GM23338 (cell line): ENCODE measurements at regions not wholly inside any gene's neighbourhood (a gene's known extent, or its start where the extent isn't known, plus 50 kb on each side); places are given as distances from the start of the nearest gene placed in this dataset.

Experiments used
- ATAC-seq: fragments of 200-7000 bp; cut with Tn5 transposase; 3 replicates; pipeline ENCODE4 v1.9.1; 2020
- DNase-seq: peaks from one replicate; pipeline ENCODE4 v3.0.0-alpha.2; 2015; ENCODE audit warnings: low spot score
- H2AFZ ChIP-seq: fragments of 200-600 bp; sonication (generic); 2 replicates; pipeline ENCODE4 v1.8.0; 2016; ENCODE audit warnings: antibody characterized with exemption, mild to moderate bottlenecking, moderate library complexity
- H3F3A ChIP-seq: fragments of 200-600 bp; sonication (generic); replicated peaks from 2 replicates; pipeline ENCODE4 v1.8.0; 2017; ENCODE audit warnings: antibody characterized with exemption, mixed run types, low read depth
- H3K27ac ChIP-seq: fragments of 200-600 bp; sonication (generic); 2 replicates; pipeline ENCODE4 v1.6.1; 2016; ENCODE audit warnings: low read depth
- H3K27me3 ChIP-seq: fragments of 200-600 bp; sonication (generic); 2 replicates; pipeline ENCODE4 v1.8.0; 2016; ENCODE audit warnings: mild to moderate bottlenecking, mixed run types, moderate library complexity; ENCODE audit not compliant: insufficient read depth
- H3K36me3 ChIP-seq: fragments of 200-600 bp; sonication (generic); 2 replicates; pipeline ENCODE4 v1.8.0; 2016; ENCODE audit warnings: mild to moderate bottlenecking; ENCODE audit not compliant: insufficient read depth
- H3K4me1 ChIP-seq: fragments of 200-600 bp; sonication (generic); 2 replicates; pipeline ENCODE4 v1.8.0; 2016; ENCODE audit warnings: mild to moderate bottlenecking, moderate library complexity; ENCODE audit not compliant: insufficient read depth
- H3K4me2 ChIP-seq: fragments of 200-600 bp; sonication (generic); 2 replicates; pipeline ENCODE4 v1.7.1; 2017; ENCODE audit warnings: mixed run types
- H3K4me3 ChIP-seq: fragments of 200-600 bp; sonication (generic); 2 replicates; pipeline ENCODE4 v1.6.1; 2016; ENCODE audit warnings: mixed run types
- H3K79me2 ChIP-seq: fragments of 200-600 bp; sonication (generic); replicated peaks from 2 replicates; pipeline ENCODE4 v1.8.0; 2017; ENCODE audit warnings: mild to moderate bottlenecking; ENCODE audit not compliant: insufficient read depth
- H3K9me2 ChIP-seq: fragments of 200-600 bp; sonication (generic); 2 replicates; pipeline ENCODE4 v1.8.0; 2017; ENCODE audit not compliant: insufficient read depth
- H4K20me1 ChIP-seq: fragments of 200-600 bp; sonication (generic); replicated peaks from 2 replicates; pipeline ENCODE4 v1.8.0; 2017; ENCODE audit warnings: mild to moderate bottlenecking; ENCODE audit not compliant: insufficient read depth
- H3K27ac Mint-ChIP-seq: 2 replicates; pipeline ENCODE4 v1.8.0; 2020; ENCODE audit warnings: inconsistent platforms, mild to moderate bottlenecking, moderate library complexity, mixed read lengths
- H3K27me3 Mint-ChIP-seq: 3 replicates; pipeline ENCODE4 v1.8.0; 2022; ENCODE audit warnings: low read depth, mild to moderate bottlenecking, moderate library complexity, mixed read lengths, inconsistent platforms; ENCODE audit not compliant: insufficient read depth, poor library complexity
- H3K36me3 Mint-ChIP-seq: 3 replicates; pipeline ENCODE4 v1.8.0; 2021; ENCODE audit warnings: low read depth, mild to moderate bottlenecking, inconsistent platforms, moderate library complexity, mixed read lengths
- H3K4me1 Mint-ChIP-seq: 3 replicates; pipeline ENCODE4 v1.8.0; 2020; ENCODE audit warnings: mild to moderate bottlenecking, inconsistent platforms, mixed read lengths
- H3K4me3 Mint-ChIP-seq: 3 replicates; pipeline ENCODE4 v1.8.0; 2021; ENCODE audit warnings: moderate library complexity, mild to moderate bottlenecking, inconsistent platforms, mixed read lengths
- H3K9me3 Mint-ChIP-seq: 3 replicates; pipeline ENCODE4 v1.8.0; 2020; ENCODE audit warnings: moderate library complexity, mild to moderate bottlenecking, inconsistent platforms, mixed read lengths
- CREB1 ChIP-seq: fragments of 250-450 bp; sonication (Bioruptor Pico); IDR thresholded peaks from 2 replicates; pipeline ENCODE4 v1.5.0; 2020; ENCODE audit warnings: low read depth, mild to moderate bottlenecking, moderate library complexity
- EZH2phosphoT487 ChIP-seq: fragments of 200-600 bp; sonication (generic); IDR thresholded peaks from one replicate; pipeline ENCODE4 v1.8.1; 2018; ENCODE audit warnings: antibody characterized with exemption; ENCODE audit not compliant: unreplicated experiment
- JUNB ChIP-seq: IDR thresholded peaks from one replicate; pipeline ENCODE4 v1.6.1; 2016; ENCODE audit warnings: antibody characterized with exemption; ENCODE audit not compliant: unreplicated experiment
- NANOG ChIP-seq: IDR thresholded peaks from 2 replicates; pipeline ENCODE4 v1.6.1; 2016; ENCODE audit warnings: antibody characterized with exemption, borderline replicate concordance
- ZNF331 ChIP-seq: fragments of 250-450 bp; sonication (Bioruptor Pico); IDR thresholded peaks from 2 replicates; pipeline ENCODE4 v1.5.0; 2020; ENCODE audit warnings: low read depth, mild to moderate bottlenecking, moderate library complexity
- TF ChIP-seq, protein P1 (sequence below): fragments of 250-450 bp; sonication (Bioruptor Pico); IDR thresholded peaks from 2 replicates; pipeline ENCODE4 v1.5.0; 2020; ENCODE audit warnings: mild to moderate bottlenecking, moderate library complexity

DNA sequence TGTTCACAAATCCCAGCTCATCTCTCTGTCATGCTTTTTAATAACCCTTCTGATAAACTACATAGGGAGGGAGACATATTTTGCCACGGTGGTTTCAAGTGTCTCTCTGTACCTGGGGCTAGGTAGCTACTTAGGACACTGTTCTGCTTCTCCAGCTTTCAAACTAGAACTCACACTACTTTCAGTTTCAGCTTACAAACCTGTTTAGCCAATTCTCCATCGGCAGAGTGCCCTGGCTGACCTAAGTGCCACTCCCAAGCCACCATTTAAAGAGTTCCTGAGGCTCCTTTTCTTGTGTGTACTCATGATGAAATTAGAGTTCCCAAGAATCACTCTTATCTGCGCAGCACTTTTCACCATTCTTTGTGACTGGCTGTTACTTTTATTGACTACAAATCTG is 899.2 kb downstream of the FAT4 start (continued):
- TF ChIP-seq, protein P1, sequence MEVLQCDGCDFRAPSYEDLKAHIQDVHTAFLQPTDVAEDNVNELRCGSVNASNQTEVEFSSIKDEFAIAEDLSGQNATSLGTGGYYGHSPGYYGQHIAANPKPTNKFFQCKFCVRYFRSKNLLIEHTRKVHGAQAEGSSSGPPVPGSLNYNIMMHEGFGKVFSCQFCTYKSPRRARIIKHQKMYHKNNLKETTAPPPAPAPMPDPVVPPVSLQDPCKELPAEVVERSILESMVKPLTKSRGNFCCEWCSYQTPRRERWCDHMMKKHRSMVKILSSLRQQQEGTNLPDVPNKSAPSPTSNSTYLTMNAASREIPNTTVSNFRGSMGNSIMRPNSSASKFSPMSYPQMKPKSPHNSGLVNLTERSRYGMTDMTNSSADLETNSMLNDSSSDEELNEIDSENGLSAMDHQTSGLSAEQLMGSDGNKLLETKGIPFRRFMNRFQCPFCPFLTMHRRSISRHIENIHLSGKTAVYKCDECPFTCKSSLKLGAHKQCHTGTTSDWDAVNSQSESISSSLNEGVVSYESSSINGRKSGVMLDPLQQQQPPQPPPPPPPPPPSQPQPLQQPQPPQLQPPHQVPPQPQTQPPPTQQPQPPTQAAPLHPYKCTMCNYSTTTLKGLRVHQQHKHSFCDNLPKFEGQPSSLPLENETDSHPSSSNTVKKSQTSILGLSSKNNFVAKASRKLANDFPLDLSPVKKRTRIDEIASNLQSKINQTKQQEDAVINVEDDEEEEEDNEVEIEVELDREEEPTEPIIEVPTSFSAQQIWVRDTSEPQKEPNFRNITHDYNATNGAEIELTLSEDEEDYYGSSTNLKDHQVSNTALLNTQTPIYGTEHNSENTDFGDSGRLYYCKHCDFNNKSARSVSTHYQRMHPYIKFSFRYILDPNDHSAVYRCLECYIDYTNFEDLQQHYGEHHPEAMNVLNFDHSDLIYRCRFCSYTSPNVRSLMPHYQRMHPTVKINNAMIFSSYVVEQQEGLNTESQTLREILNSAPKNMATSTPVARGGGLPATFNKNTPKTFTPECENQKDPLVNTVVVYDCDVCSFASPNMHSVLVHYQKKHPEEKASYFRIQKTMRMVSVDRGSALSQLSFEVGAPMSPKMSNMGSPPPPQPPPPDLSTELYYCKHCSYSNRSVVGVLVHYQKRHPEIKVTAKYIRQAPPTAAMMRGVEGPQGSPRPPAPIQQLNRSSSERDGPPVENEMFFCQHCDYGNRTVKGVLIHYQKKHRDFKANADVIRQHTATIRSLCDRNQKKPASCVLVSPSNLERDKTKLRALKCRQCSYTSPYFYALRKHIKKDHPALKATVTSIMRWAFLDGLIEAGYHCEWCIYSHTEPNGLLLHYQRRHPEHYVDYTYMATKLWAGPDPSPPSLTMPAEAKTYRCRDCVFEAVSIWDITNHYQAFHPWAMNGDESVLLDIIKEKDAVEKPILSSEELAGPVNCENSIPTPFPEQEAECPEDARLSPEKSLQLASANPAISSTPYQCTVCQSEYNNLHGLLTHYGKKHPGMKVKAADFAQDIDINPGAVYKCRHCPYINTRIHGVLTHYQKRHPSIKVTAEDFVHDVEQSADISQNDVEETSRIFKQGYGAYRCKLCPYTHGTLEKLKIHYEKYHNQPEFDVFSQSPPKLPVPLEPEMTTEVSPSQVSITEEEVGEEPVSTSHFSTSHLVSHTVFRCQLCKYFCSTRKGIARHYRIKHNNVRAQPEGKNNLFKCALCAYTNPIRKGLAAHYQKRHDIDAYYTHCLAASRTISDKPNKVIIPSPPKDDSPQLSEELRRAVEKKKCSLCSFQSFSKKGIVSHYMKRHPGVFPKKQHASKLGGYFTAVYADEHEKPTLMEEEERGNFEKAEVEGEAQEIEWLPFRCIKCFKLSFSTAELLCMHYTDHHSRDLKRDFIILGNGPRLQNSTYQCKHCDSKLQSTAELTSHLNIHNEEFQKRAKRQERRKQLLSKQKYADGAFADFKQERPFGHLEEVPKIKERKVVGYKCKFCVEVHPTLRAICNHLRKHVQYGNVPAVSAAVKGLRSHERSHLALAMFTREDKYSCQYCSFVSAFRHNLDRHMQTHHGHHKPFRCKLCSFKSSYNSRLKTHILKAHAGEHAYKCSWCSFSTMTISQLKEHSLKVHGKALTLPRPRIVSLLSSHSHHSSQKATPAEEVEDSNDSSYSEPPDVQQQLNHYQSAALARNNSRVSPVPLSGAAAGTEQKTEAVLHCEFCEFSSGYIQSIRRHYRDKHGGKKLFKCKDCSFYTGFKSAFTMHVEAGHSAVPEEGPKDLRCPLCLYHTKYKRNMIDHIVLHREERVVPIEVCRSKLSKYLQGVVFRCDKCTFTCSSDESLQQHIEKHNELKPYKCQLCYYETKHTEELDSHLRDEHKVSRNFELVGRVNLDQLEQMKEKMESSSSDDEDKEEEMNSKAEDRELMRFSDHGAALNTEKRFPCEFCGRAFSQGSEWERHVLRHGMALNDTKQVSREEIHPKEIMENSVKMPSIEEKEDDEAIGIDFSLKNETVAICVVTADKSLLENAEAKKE (CRISPR knock-in tag), result no peak

DNA sequence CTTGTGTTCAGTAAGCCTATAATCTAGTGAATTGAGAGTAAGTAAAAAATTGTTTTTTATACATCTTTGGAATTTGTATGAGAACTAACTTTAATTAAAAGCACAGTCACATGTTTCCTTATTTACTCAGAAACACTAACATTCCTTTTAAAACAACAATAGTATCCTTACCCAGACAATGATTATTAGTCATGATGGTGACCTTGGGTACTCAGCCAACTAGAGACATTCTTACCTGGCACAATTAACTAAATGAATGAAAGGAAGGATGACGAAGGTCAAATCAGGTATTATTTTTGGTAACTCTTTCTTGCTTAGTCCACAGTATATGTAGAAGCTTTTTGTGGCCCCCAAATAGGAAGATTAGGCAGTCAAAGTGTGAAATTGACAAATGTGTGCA is 901.0 kb downstream of the FAT4 start:
- H3K36me3 ChIP-seq, result no peaks in the 10 kb centered on the region
- H3K4me1 ChIP-seq, result no peaks in the 10 kb centered on the region
- no peak overlapping the region for H3K4me3 ChIP-seq
- no peaks in the 10 kb centered on the region for H3K79me2 ChIP-seq
- no peaks in the 10 kb centered on the region for H3K27me3 Mint-ChIP-seq
- H3K4me3 Mint-ChIP-seq, result no peak overlapping the region
- no peaks in the 10 kb centered on the region for H3K4me1 Mint-ChIP-seq
- H4K20me1 ChIP-seq, result no peaks in the 10 kb centered on the region
- H3K9me2 ChIP-seq, result no peaks in the 10 kb centered on the region
- H2AFZ ChIP-seq, result no peak overlapping the region
- no peaks in the 10 kb centered on the region for H3K9me3 Mint-ChIP-seq
- H3K27ac ChIP-seq, result no peak overlapping the region
- TF ChIP-seq NANOG (no peak), CREB1 (no peak)
- no peaks in the 10 kb centered on the region for H3K36me3 Mint-ChIP-seq
- H3K4me2 ChIP-seq, result no peak overlapping the region
- no peak for DNase-seq
- no peaks in the 10 kb centered on the region for H3F3A ChIP-seq
- no peak overlapping the region for H3K27ac Mint-ChIP-seq
- ATAC-seq, result no peak
- no peaks in the 10 kb centered on the region for H3K27me3 ChIP-seq

DNA sequence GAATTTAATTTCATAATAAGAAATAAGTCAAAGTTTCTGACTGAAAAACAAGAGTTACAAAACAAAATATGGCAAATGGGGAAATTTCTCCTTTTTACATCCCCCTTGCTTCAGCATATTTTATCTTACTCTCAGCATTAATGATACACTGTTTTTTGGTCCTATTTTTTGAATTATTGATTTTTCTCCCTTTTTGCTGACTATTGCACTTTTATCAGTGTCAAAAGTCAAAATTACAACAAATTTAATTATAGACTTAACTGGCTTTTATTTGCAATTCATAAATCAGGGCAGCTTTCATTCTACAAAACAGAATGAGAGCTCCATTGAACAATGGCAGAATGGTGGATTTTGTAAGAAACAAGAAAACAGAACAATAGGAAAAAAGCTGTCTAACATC is 901.9 kb downstream of the FAT4 start:
- Histone ChIP-seq H3K36me3 (no peaks in the 10 kb centered on the region), H3F3A (no peaks in the 10 kb centered on the region), H3K4me1 (no peaks in the 10 kb centered on the region), H3K27me3 (no peaks in the 10 kb centered on the region), H4K20me1 (no peaks in the 10 kb centered on the region), H3K27ac (no peak overlapping the region), H3K9me2 (no peaks in the 10 kb centered on the region), H3K79me2 (no peaks in the 10 kb centered on the region), H2AFZ (no peak overlapping the region), H3K4me2 (no peak overlapping the region), H3K4me3 (no peak overlapping the region)
- no peaks in the 10 kb centered on the region for H3K9me3 Mint-ChIP-seq
- H3K4me1 Mint-ChIP-seq, result no peaks in the 10 kb centered on the region
- ATAC-seq (no peak), DNase-seq (no peak)
- no peak overlapping the region for H3K4me3 Mint-ChIP-seq
- no peak overlapping the region for H3K27ac Mint-ChIP-seq
- H3K36me3 Mint-ChIP-seq, result no peaks in the 10 kb centered on the region
- no peaks in the 10 kb centered on the region for H3K27me3 Mint-ChIP-seq
- TF ChIP-seq EZH2phosphoT487 (no peak), JUNB (no peak), ZNF331 (CRISPR knock-in tag) (no peak)
- TF ChIP-seq, protein P1 (CRISPR knock-in tag), result no peak
